ENCODE measurements at regions not wholly inside any gene's neighbourhood (a gene's known extent, or its start where the extent isn't known, plus 50 kb on each side); places are given as distances from the start of the nearest gene placed in this dataset.
A peak's percentile ranks its signal among the peaks of the same experiment; 100 is the strongest.
"Not testable (repeated sequence)": the region's sequence is repeated elsewhere in the genome, so short reads cannot be mapped to it uniquely, and the experiment has no call there.

DNA sequence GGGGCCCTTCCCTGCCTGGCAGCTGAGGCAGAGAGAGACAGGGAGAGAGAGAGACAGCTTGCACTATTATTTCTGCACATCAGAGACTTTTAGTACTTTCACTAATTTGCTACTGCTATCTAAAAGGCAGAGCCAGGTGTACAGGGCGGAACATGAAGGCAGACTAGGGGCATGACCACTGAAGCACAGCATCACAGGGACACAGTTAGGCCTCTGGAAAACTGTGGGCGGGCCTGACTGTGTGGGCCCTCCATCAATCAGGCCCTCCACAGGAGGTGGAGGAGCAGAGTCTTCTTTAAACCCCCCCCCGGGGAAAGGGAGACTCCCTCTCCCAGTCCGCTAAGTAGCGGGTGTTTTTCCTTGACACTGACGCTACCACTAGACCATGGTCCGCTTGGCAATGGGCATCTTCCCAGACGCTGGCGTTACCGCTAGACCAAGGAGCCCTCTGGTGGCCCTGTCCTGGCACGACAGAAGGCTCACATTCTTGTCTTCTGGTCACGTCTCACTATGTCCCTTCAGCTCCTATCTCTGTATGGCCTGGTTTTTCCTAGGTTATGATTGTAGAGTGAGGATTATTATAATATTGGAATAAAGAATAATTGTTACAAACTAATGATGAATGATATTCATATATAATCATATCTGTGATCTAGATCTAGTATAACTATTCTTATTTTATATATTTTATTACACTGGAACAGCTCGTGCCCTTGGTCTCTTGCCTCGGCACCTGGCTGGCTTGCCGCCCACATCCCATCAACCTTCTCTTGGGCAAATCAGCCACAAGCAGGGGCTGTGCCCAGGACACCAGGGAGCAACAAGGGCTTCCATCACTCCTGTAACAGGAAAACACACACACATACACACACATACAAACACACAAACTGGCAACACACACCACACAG is 60.7 kb upstream of the PPP2R2D start:
- TF ChIP-seq, protein P1, sequence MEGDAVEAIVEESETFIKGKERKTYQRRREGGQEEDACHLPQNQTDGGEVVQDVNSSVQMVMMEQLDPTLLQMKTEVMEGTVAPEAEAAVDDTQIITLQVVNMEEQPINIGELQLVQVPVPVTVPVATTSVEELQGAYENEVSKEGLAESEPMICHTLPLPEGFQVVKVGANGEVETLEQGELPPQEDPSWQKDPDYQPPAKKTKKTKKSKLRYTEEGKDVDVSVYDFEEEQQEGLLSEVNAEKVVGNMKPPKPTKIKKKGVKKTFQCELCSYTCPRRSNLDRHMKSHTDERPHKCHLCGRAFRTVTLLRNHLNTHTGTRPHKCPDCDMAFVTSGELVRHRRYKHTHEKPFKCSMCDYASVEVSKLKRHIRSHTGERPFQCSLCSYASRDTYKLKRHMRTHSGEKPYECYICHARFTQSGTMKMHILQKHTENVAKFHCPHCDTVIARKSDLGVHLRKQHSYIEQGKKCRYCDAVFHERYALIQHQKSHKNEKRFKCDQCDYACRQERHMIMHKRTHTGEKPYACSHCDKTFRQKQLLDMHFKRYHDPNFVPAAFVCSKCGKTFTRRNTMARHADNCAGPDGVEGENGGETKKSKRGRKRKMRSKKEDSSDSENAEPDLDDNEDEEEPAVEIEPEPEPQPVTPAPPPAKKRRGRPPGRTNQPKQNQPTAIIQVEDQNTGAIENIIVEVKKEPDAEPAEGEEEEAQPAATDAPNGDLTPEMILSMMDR (IDR thresholded peaks at IDR 0.05), result peak in 1 of 7 experiments; percentile 4
- not testable (repeated sequence) for TF ChIP-seq POLR2A (IDR thresholded peaks at IDR 0.05)

Measured in body of pancreas (tissue), 4 donors.